ENCODE measurements at regions not wholly inside any gene's neighbourhood (a gene's known extent, or its start where the extent isn't known, plus 50 kb on each side); places are given as distances from the start of the nearest gene placed in this dataset.

- no peak for DNase-seq (ENCODE audit: low read depth)
- no peak overlapping the region for H3K4me3 ChIP-seq (ENCODE audit: control insufficient read depth, low read depth, low read length)
- TF ChIP-seq CTCF (conservative IDR thresholded peaks at IDR 0.05; ENCODE audit: control insufficient read depth, insufficient read depth, low read depth, low read length), result no peak
These were observed 741.8 kb downstream of the IGSF11 start for GRCh38 chr3:118292841-118293240.

GRCh38 chr3:118298133-118298532 lies 736.5 kb downstream of the IGSF11 start:
- no peak for TF ChIP-seq CTCF (conservative IDR thresholded peaks at IDR 0.05; ENCODE audit: control insufficient read depth, insufficient read depth, low read depth, low read length)
- no peak overlapping the region for H3K4me3 ChIP-seq (ENCODE audit: control insufficient read depth, low read depth, low read length)
- DNase-seq (ENCODE audit: low read depth), result no peak

GRCh38 chr3:118304557-118304956 lies 730.1 kb downstream of the IGSF11 start:
- TF ChIP-seq CTCF (conservative IDR thresholded peaks at IDR 0.05; ENCODE audit: control insufficient read depth, insufficient read depth, low read depth, low read length), result no peak
- no peak overlapping the region for H3K4me3 ChIP-seq (ENCODE audit: control insufficient read depth, low read depth, low read length)
- DNase-seq (ENCODE audit: low read depth), result no peak

- TF ChIP-seq CTCF (conservative IDR thresholded peaks at IDR 0.05; ENCODE audit: control insufficient read depth, insufficient read depth, low read depth, low read length), result no peak
- no peak for DNase-seq (ENCODE audit: low read depth)
- H3K4me3 ChIP-seq (ENCODE audit: control insufficient read depth, low read depth, low read length), result no peak overlapping the region
These were observed 701.9 kb downstream of the IGSF11 start for GRCh38 chr3:118332699-118333098.

GRCh38 chr3:118337649-118338048 lies 697.0 kb downstream of the IGSF11 start:
- TF ChIP-seq CTCF (conservative IDR thresholded peaks at IDR 0.05; ENCODE audit: control insufficient read depth, insufficient read depth, low read depth, low read length), result no peak
- no peak overlapping the region for H3K4me3 ChIP-seq (ENCODE audit: control insufficient read depth, low read depth, low read length)
- no peak for DNase-seq (ENCODE audit: low read depth)

GRCh38 chr3:118347396-118348168 lies 687.1 kb downstream of the IGSF11 start:
- TF ChIP-seq CTCF (conservative IDR thresholded peaks at IDR 0.05; ENCODE audit: control insufficient read depth, insufficient read depth, low read depth, low read length), result no peak
- no peak for DNase-seq (ENCODE audit: low read depth)
- H3K4me3 ChIP-seq (ENCODE audit: control insufficient read depth, low read depth, low read length), result no peak overlapping the region

Measured in fibroblast of mammary gland (primary cell).